ENCODE measurements at regions not wholly inside any gene's neighbourhood (a gene's known extent, or its start where the extent isn't known, plus 50 kb on each side); places are given as distances from the start of the nearest gene placed in this dataset.

GRCh38 chr20:7124120-7124519 is 356.6 kb downstream of the BMP2 start:
- no peak overlapping the region for H3K27ac Mint-ChIP-seq
- H3K27ac ChIP-seq (ENCODE audit: low read depth, low read length), result no peak overlapping the region
- TF ChIP-seq CTCF (conservative IDR thresholded peaks at IDR 0.05), result no peak

GRCh38 chr20:7136886-7137285 is 369.4 kb downstream of the BMP2 start:
- no peak overlapping the region for H3K27ac Mint-ChIP-seq
- no peak for DNase-seq
- H3K4me1 Mint-ChIP-seq, result peaks cover 26% of the 10 kb centered on the region
- peaks cover 6% of the 10 kb centered on the region for H3K9me3 Mint-ChIP-seq
- Histone ChIP-seq H3K27ac (ENCODE audit: low read depth, low read length) (no peak overlapping the region), H3K9ac (ENCODE audit: extremely low read depth, low read length, poor library complexity, severe bottlenecking) (no peak overlapping the region), H3K4me1 (ENCODE audit: control insufficient read depth, insufficient read depth, low read length) (peaks cover 9% of the 10 kb centered on the region), H3K9me3 (ENCODE audit: control insufficient read depth, low read length) (peaks cover 13% of the 10 kb centered on the region), H3K4me3 (ENCODE audit: low read length) (no peak overlapping the region), H3K36me3 (ENCODE audit: control insufficient read depth, insufficient read depth, low read length) (no peaks in the 10 kb centered on the region), H3K27me3 (ENCODE audit: control insufficient read depth, insufficient read depth, low read length, poor library complexity, severe bottlenecking) (no peaks in the 10 kb centered on the region)
- TF ChIP-seq CTCF (conservative IDR thresholded peaks at IDR 0.05), result no peak
- 90 to 100% methylated on average over 1 of the region's 1 CpG for WGBS, 2 experiments (ENCODE audit: insufficient coverage in 1 of 2, insufficient read length in 1 of 2)
- no peaks in the 10 kb centered on the region for H3K27me3 Mint-ChIP-seq (ENCODE audit: insufficient read depth)
- H3K36me3 Mint-ChIP-seq (ENCODE audit: low read depth), result no peaks in the 10 kb centered on the region
- H3K4me3 Mint-ChIP-seq, result no peak overlapping the region

More at GRCh38 chr20:7124120-7124519, 356.6 kb downstream of the BMP2 start:
- 91% methylated on average over 2 of the region's 3 CpGs; no CpG with 5 or more reads in 1 of the 2 experiments for WGBS, 2 experiments (ENCODE audit: insufficient coverage in 1 of 2, insufficient read length in 1 of 2)
- no peak for DNase-seq
- Mint-ChIP-seq H3K4me3 (no peak overlapping the region), H3K27me3 (ENCODE audit: insufficient read depth) (no peaks in the 10 kb centered on the region), H3K9me3 (peaks cover 5% of the 10 kb centered on the region), H3K36me3 (ENCODE audit: low read depth) (peaks cover 2% of the 10 kb centered on the region), H3K4me1 (peaks cover 13% of the 10 kb centered on the region)
- no peaks in the 10 kb centered on the region for H3K27me3 ChIP-seq (ENCODE audit: control insufficient read depth, insufficient read depth, low read length, poor library complexity, severe bottlenecking)
- no peak overlapping the region for H3K9ac ChIP-seq (ENCODE audit: extremely low read depth, low read length, poor library complexity, severe bottlenecking)
- no peaks in the 10 kb centered on the region for H3K9me3 ChIP-seq (ENCODE audit: control insufficient read depth, low read length)
- H3K36me3 ChIP-seq (ENCODE audit: control insufficient read depth, insufficient read depth, low read length), result no peaks in the 10 kb centered on the region
- peaks cover 8% of the 10 kb centered on the region for H3K4me1 ChIP-seq (ENCODE audit: control insufficient read depth, insufficient read depth, low read length)
- H3K4me3 ChIP-seq (ENCODE audit: low read length), result no peak overlapping the region

GRCh38 chr20:7137395-7138151 is 370.1 kb downstream of the BMP2 start:
- H3K4me3 ChIP-seq (ENCODE audit: low read length), result no peak overlapping the region
- no peaks in the 10 kb centered on the region for H3K36me3 Mint-ChIP-seq (ENCODE audit: low read depth)
- H3K9me3 Mint-ChIP-seq, result peaks cover 6% of the 10 kb centered on the region
- H3K9me3 ChIP-seq (ENCODE audit: control insufficient read depth, low read length), result peaks cover 13% of the 10 kb centered on the region
- no peak overlapping the region for H3K4me3 Mint-ChIP-seq
- no peak overlapping the region for H3K27ac ChIP-seq (ENCODE audit: low read depth, low read length)
- no peak for DNase-seq
- no peaks in the 10 kb centered on the region for H3K27me3 Mint-ChIP-seq (ENCODE audit: insufficient read depth)
- no peaks in the 10 kb centered on the region for H3K27me3 ChIP-seq (ENCODE audit: control insufficient read depth, insufficient read depth, low read length, poor library complexity, severe bottlenecking)
- TF ChIP-seq CTCF (conservative IDR thresholded peaks at IDR 0.05), result peak; percentile 49
- peaks cover 21% of the 10 kb centered on the region for H3K4me1 Mint-ChIP-seq
- H3K36me3 ChIP-seq (ENCODE audit: control insufficient read depth, insufficient read depth, low read length), result no peaks in the 10 kb centered on the region
- no peak overlapping the region for H3K9ac ChIP-seq (ENCODE audit: extremely low read depth, low read length, poor library complexity, severe bottlenecking)
- H3K27ac Mint-ChIP-seq, result no peak overlapping the region
- peaks cover 6% of the 10 kb centered on the region for H3K4me1 ChIP-seq (ENCODE audit: control insufficient read depth, insufficient read depth, low read length)
- 75 to 86% methylated on average over 3 to 4 of the region's 4 CpGs for WGBS, 2 experiments (ENCODE audit: insufficient coverage in 1 of 2, insufficient read length in 1 of 2)

Measured in endodermal cell (in vitro differentiated cells).